WTC11 (cell line): ENCODE measurements at regions not wholly inside any gene's neighbourhood (a gene's known extent, or its start where the extent isn't known, plus 50 kb on each side); places are given as distances from the start of the nearest gene placed in this dataset.

Source experiments
- ATAC-seq: fragments of 200-7000 bp; cut with Tn5 transposase; 2 replicates; pipeline ENCODE4 v1.10.0; 2021; ENCODE audit warnings: mild to moderate bottlenecking, moderate library complexity
- CTCF ChIA-PET: fragments of 300-600 bp; sonication (Branson Sonifier 250); formaldehyde crosslinking; loops from one replicate; lab custom pipeline; 2021; ENCODE audit warnings: antibody characterized with exemption; lab: Charles Lee
- POLR2A ChIA-PET: fragments of 350-600 bp; sonication (Branson Sonifier 250); formaldehyde crosslinking; loops from one replicate; lab custom pipeline; 2021; ENCODE audit warnings: antibody characterized with exemption; lab: Charles Lee
- DNase-seq: peaks from one replicate; pipeline ENCODE4 v3.0.0; 2021; ENCODE audit warnings: low spot score
- H3K27ac Mint-ChIP-seq: 2 replicates; pipeline ENCODE4 v1.8.0; 2021; ENCODE audit warnings: mixed read lengths
- H3K27me3 Mint-ChIP-seq: 2 replicates; pipeline ENCODE4 v1.8.0; 2021; ENCODE audit warnings: low read depth, mild to moderate bottlenecking, moderate library complexity, mixed read lengths
- H3K36me3 Mint-ChIP-seq: 2 replicates; pipeline ENCODE4 v1.8.0; 2021; ENCODE audit warnings: mixed read lengths
- H3K4me1 Mint-ChIP-seq: 2 replicates; pipeline ENCODE4 v1.8.0; 2022; ENCODE audit warnings: mixed read lengths
- H3K4me3 Mint-ChIP-seq: 2 replicates; pipeline ENCODE4 v1.8.0; 2021; ENCODE audit warnings: mild to moderate bottlenecking, moderate library complexity, mixed read lengths
- H3K9me3 Mint-ChIP-seq: 2 replicates; pipeline ENCODE4 v1.8.0; 2021; ENCODE audit warnings: mixed read lengths
- ATF2 ChIP-seq: sonication (generic); formaldehyde crosslinking; IDR thresholded peaks from 2 replicates; pipeline ENCODE4 v1.8.1; 2022; ENCODE audit warnings: low read depth, missing genetic modification reagents, borderline replicate concordance
- ETV6 ChIP-seq: sonication (generic); formaldehyde crosslinking; IDR thresholded peaks from 2 replicates; pipeline ENCODE4 v1.8.1; 2022; ENCODE audit warnings: mild to moderate bottlenecking, missing genetic modification reagents
- IRF1 ChIP-seq: sonication (generic); formaldehyde crosslinking; IDR thresholded peaks from 2 replicates; pipeline ENCODE4 v1.8.0; 2023; ENCODE audit warnings: missing genetic modification reagents
- IRF2 ChIP-seq: sonication (generic); formaldehyde crosslinking; IDR thresholded peaks from 2 replicates; pipeline ENCODE4 v1.8.0; 2022; ENCODE audit warnings: low read depth, missing genetic modification reagents, borderline replicate concordance
- MYBL2 ChIP-seq: sonication (generic); formaldehyde crosslinking; IDR thresholded peaks from 2 replicates; pipeline ENCODE4 v1.8.1; 2023; ENCODE audit warnings: mild to moderate bottlenecking, moderate library complexity, missing genetic modification reagents
- RORB ChIP-seq: fragments of 250-450 bp; sonication (Bioruptor Pico); IDR thresholded peaks from 2 replicates; pipeline ENCODE4 v1.9.0; 2021; ENCODE audit warnings: mild to moderate bottlenecking
- SMAD3 ChIP-seq: sonication (generic); formaldehyde crosslinking; IDR thresholded peaks from 2 replicates; pipeline ENCODE4 v1.8.0; 2022; ENCODE audit warnings: missing genetic modification reagents, mild to moderate bottlenecking, borderline replicate concordance
- SMAD4 ChIP-seq: sonication (generic); formaldehyde crosslinking; IDR thresholded peaks from 2 replicates; pipeline ENCODE4 v1.8.0; 2022; ENCODE audit warnings: mild to moderate bottlenecking, missing genetic modification reagents
- SOX15 ChIP-seq: fragments of 250-450 bp; sonication (Bioruptor Pico); IDR thresholded peaks from 2 replicates; pipeline ENCODE4 v1.9.0; 2021; ENCODE audit warnings: mild to moderate bottlenecking
- SP1 ChIP-seq: sonication (generic); formaldehyde crosslinking; conservative IDR thresholded peaks from 2 replicates; pipeline ENCODE4 v1.8.1; 2022; ENCODE audit warnings: missing genetic modification reagents
- TCF7 ChIP-seq: sonication (generic); formaldehyde crosslinking; IDR thresholded peaks from 2 replicates; pipeline ENCODE4 v1.8.0; 2022; ENCODE audit warnings: mild to moderate bottlenecking, low read depth, missing genetic modification reagents, moderate library complexity
- TEAD4 ChIP-seq: sonication (generic); formaldehyde crosslinking; IDR thresholded peaks from 2 replicates; pipeline ENCODE4 v1.8.0; 2022; ENCODE audit warnings: mild to moderate bottlenecking, missing genetic modification reagents
- USF2 ChIP-seq: sonication (generic); formaldehyde crosslinking; IDR thresholded peaks from 2 replicates; pipeline ENCODE4 v1.8.1; 2023; ENCODE audit warnings: mild to moderate bottlenecking, missing genetic modification reagents, moderate library complexity
- ZNF138 ChIP-seq: sonication (generic); formaldehyde crosslinking; conservative IDR thresholded peaks from 2 replicates; pipeline ENCODE4 v1.8.1; 2022; ENCODE audit warnings: mild to moderate bottlenecking, moderate library complexity, missing genetic modification reagents
- ZNF232 ChIP-seq: sonication (generic); formaldehyde crosslinking; IDR thresholded peaks from 2 replicates; pipeline ENCODE4 v1.8.0; 2022; ENCODE audit warnings: mild to moderate bottlenecking, missing genetic modification reagents
- ZNF396 ChIP-seq: fragments of 250-450 bp; sonication (Bioruptor Pico); IDR thresholded peaks from 2 replicates; pipeline ENCODE4 v1.8.0; 2021; ENCODE audit warnings: mild to moderate bottlenecking, moderate library complexity, borderline replicate concordance
- ZNF671 ChIP-seq: fragments of 250-450 bp; sonication (Bioruptor Pico); IDR thresholded peaks from 2 replicates; pipeline ENCODE4 v1.8.0; 2021; ENCODE audit warnings: mild to moderate bottlenecking
- TF ChIP-seq, protein P1 (sequence below): sonication (generic); formaldehyde crosslinking; IDR thresholded peaks from 2 replicates; pipeline ENCODE4 v1.8.0; 2022; ENCODE audit warnings: mild to moderate bottlenecking, missing genetic modification reagents
- TF ChIP-seq, protein P2 (sequence below): sonication (generic); formaldehyde crosslinking; IDR thresholded peaks from 2 replicates; pipeline ENCODE4 v1.8.0; 2022; ENCODE audit warnings: missing genetic modification reagents
- TF ChIP-seq, protein P3 (sequence below): sonication (generic); formaldehyde crosslinking; conservative IDR thresholded peaks from 2 replicates; pipeline ENCODE4 v1.8.1; 2022; ENCODE audit warnings: mild to moderate bottlenecking, missing genetic modification reagents
- TF ChIP-seq, protein P4 (sequence below): sonication (generic); formaldehyde crosslinking; IDR thresholded peaks from 2 replicates; pipeline ENCODE4 v1.8.1; 2023; ENCODE audit warnings: mild to moderate bottlenecking, missing genetic modification reagents, borderline replicate concordance
- TF ChIP-seq, protein P5 (sequence below): sonication (generic); formaldehyde crosslinking; IDR thresholded peaks from 2 replicates; pipeline ENCODE4 v1.8.0; 2022; ENCODE audit warnings: mild to moderate bottlenecking, missing genetic modification reagents
- TF ChIP-seq, protein P6 (sequence below): sonication (generic); formaldehyde crosslinking; IDR thresholded peaks from 2 replicates; pipeline ENCODE4 v1.8.1; 2022; ENCODE audit warnings: low read depth, mild to moderate bottlenecking, moderate library complexity, missing genetic modification reagents, borderline replicate concordance

GRCh38 chr5:105940181-105940580 is 1730.6 kb downstream of the EFNA5 start (continued):
- TF ChIP-seq, protein P1, sequence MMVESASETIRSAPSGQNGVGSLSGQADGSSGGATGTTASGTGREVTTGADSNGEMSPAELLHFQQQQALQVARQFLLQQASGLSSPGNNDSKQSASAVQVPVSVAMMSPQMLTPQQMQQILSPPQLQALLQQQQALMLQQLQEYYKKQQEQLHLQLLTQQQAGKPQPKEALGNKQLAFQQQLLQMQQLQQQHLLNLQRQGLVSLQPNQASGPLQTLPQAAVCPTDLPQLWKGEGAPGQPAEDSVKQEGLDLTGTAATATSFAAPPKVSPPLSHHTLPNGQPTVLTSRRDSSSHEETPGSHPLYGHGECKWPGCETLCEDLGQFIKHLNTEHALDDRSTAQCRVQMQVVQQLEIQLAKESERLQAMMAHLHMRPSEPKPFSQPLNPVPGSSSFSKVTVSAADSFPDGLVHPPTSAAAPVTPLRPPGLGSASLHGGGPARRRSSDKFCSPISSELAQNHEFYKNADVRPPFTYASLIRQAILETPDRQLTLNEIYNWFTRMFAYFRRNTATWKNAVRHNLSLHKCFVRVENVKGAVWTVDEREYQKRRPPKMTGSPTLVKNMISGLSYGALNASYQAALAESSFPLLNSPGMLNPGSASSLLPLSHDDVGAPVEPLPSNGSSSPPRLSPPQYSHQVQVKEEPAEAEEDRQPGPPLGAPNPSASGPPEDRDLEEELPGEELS (CRISPR knock-in tag) = no peak
- no peak for TF ChIP-seq IRF1
- TF ChIP-seq TCF7 (CRISPR knock-in tag) = no peak
- TF ChIP-seq ZNF671 (CRISPR knock-in tag) = no peak

DNA sequence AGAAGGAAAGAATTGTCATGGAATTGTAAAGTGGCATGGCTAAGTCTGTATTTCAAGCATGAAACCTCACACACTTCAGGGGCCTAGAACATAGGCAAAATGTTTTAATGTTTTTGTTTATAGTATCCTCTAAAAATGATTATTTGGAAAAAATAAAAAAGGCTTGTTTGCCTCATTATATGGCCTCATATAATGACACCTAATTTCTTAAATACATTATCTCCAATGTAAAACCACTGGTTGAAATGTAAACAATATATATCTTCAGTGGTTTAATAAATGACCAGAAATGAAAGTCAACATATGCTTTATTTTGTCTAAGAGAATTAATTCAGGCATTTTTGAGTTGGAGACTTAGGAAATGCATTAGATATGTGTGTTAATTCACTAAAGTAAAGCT is 1736.6 kb downstream of the EFNA5 start:
- H3K4me3 Mint-ChIP-seq = no peak overlapping the region
- TF ChIP-seq, protein P2, sequence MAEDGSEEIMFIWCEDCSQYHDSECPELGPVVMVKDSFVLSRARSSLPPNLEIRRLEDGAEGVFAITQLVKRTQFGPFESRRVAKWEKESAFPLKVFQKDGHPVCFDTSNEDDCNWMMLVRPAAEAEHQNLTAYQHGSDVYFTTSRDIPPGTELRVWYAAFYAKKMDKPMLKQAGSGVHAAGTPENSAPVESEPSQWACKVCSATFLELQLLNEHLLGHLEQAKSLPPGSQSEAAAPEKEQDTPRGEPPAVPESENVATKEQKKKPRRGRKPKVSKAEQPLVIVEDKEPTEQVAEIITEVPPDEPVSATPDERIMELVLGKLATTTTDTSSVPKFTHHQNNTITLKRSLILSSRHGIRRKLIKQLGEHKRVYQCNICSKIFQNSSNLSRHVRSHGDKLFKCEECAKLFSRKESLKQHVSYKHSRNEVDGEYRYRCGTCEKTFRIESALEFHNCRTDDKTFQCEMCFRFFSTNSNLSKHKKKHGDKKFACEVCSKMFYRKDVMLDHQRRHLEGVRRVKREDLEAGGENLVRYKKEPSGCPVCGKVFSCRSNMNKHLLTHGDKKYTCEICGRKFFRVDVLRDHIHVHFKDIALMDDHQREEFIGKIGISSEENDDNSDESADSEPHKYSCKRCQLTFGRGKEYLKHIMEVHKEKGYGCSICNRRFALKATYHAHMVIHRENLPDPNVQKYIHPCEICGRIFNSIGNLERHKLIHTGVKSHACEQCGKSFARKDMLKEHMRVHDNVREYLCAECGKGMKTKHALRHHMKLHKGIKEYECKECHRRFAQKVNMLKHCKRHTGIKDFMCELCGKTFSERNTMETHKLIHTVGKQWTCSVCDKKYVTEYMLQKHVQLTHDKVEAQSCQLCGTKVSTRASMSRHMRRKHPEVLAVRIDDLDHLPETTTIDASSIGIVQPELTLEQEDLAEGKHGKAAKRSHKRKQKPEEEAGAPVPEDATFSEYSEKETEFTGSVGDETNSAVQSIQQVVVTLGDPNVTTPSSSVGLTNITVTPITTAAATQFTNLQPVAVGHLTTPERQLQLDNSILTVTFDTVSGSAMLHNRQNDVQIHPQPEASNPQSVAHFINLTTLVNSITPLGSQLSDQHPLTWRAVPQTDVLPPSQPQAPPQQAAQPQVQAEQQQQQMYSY = no peak
- TF ChIP-seq SOX15 (CRISPR knock-in tag) (no peak), TEAD4 (no peak), ZNF396 (CRISPR knock-in tag) (no peak), RORB (CRISPR knock-in tag) (no peak), ZNF138 (CRISPR knock-in tag) (no peak), SP1 (no peak), TCF7 (CRISPR knock-in tag) (no peak), ZNF232 (CRISPR knock-in tag) (no peak), MYBL2 (CRISPR knock-in tag) (no peak), IRF2 (CRISPR knock-in tag) (no peak), ETV6 (CRISPR knock-in tag) (no peak), USF2 (CRISPR knock-in tag) (no peak), ATF2 (CRISPR knock-in tag) (no peak), SMAD4 (no peak), SMAD3 (CRISPR knock-in tag) (no peak)
- TF ChIP-seq, protein P3, sequence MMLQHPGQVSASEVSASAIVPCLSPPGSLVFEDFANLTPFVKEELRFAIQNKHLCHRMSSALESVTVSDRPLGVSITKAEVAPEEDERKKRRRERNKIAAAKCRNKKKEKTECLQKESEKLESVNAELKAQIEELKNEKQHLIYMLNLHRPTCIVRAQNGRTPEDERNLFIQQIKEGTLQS (CRISPR knock-in tag) = no peak
- TF ChIP-seq, protein P4, sequence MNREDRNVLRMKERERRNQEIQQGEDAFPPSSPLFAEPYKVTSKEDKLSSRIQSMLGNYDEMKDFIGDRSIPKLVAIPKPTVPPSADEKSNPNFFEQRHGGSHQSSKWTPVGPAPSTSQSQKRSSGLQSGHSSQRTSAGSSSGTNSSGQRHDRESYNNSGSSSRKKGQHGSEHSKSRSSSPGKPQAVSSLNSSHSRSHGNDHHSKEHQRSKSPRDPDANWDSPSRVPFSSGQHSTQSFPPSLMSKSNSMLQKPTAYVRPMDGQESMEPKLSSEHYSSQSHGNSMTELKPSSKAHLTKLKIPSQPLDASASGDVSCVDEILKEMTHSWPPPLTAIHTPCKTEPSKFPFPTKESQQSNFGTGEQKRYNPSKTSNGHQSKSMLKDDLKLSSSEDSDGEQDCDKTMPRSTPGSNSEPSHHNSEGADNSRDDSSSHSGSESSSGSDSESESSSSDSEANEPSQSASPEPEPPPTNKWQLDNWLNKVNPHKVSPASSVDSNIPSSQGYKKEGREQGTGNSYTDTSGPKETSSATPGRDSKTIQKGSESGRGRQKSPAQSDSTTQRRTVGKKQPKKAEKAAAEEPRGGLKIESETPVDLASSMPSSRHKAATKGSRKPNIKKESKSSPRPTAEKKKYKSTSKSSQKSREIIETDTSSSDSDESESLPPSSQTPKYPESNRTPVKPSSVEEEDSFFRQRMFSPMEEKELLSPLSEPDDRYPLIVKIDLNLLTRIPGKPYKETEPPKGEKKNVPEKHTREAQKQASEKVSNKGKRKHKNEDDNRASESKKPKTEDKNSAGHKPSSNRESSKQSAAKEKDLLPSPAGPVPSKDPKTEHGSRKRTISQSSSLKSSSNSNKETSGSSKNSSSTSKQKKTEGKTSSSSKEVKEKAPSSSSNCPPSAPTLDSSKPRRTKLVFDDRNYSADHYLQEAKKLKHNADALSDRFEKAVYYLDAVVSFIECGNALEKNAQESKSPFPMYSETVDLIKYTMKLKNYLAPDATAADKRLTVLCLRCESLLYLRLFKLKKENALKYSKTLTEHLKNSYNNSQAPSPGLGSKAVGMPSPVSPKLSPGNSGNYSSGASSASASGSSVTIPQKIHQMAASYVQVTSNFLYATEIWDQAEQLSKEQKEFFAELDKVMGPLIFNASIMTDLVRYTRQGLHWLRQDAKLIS (CRISPR knock-in tag) = no peak
- TF ChIP-seq, protein P5, sequence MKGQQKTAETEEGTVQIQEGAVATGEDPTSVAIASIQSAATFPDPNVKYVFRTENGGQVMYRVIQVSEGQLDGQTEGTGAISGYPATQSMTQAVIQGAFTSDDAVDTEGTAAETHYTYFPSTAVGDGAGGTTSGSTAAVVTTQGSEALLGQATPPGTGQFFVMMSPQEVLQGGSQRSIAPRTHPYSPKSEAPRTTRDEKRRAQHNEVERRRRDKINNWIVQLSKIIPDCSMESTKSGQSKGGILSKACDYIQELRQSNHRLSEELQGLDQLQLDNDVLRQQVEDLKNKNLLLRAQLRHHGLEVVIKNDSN (CRISPR knock-in tag) = no peak
- TF ChIP-seq, protein P6, sequence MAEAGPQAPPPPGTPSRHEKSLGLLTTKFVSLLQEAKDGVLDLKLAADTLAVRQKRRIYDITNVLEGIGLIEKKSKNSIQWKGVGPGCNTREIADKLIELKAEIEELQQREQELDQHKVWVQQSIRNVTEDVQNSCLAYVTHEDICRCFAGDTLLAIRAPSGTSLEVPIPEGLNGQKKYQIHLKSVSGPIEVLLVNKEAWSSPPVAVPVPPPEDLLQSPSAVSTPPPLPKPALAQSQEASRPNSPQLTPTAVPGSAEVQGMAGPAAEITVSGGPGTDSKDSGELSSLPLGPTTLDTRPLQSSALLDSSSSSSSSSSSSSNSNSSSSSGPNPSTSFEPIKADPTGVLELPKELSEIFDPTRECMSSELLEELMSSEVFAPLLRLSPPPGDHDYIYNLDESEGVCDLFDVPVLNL (CRISPR knock-in tag) = no peak
- TF ChIP-seq, all 79 proteins: peak for 0
- Mint-ChIP-seq H3K27ac (no peak overlapping the region), H3K36me3 (peaks cover 8% of the 10 kb centered on the region), H3K27me3 (no peaks in the 10 kb centered on the region), H3K4me1 (peaks cover 5% of the 10 kb centered on the region), H3K9me3 (peaks cover 17% of the 10 kb centered on the region)
- no peak for DNase-seq
- CTCF ChIA-PET = no interaction called here
- no peak for ATAC-seq
- POLR2A ChIA-PET = no interaction called here
